ENCODE measurements at regions not wholly inside any gene's neighbourhood (a gene's known extent, or its start where the extent isn't known, plus 50 kb on each side); places are given as distances from the start of the nearest gene placed in this dataset.

- TF ChIP-seq POLR2AphosphoS5 (IDR thresholded peaks at IDR 0.05) (no peak), CTCF (IDR thresholded peaks at IDR 0.05) (no peak), EP300 (IDR thresholded peaks at IDR 0.05) (no peak), POLR2A (IDR thresholded peaks at IDR 0.05) (no peak)
Measured at GRCh38 chr13:18971576-18972219, 209.9 kb downstream of the TUBA3C start.

Data from gastroesophageal sphincter (tissue), 3 donors.